ENCODE measurements at regions not wholly inside any gene's neighbourhood (a gene's known extent, or its start where the extent isn't known, plus 50 kb on each side); places are given as distances from the start of the nearest gene placed in this dataset.

DNA sequence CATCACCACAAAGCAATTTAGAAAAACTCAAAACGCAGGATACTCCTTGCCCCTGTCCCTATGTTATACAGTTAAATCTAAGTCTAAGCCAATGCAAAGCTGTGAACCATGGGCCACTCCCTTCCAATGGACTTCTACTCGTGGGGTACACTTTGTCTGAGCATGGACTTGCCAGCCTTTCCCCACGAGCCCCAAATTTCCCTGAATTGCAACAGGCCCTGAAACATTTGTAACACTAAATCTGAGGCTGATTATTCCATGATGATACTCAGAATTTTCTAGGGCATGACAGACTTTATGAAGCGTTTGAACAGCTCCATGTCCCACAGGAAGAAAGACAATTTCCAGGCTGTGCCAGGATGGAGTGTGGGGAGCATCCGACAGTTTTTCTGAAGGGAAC is 189.6 kb downstream of the TXNL1 start:
- TF ChIP-seq, protein P1, sequence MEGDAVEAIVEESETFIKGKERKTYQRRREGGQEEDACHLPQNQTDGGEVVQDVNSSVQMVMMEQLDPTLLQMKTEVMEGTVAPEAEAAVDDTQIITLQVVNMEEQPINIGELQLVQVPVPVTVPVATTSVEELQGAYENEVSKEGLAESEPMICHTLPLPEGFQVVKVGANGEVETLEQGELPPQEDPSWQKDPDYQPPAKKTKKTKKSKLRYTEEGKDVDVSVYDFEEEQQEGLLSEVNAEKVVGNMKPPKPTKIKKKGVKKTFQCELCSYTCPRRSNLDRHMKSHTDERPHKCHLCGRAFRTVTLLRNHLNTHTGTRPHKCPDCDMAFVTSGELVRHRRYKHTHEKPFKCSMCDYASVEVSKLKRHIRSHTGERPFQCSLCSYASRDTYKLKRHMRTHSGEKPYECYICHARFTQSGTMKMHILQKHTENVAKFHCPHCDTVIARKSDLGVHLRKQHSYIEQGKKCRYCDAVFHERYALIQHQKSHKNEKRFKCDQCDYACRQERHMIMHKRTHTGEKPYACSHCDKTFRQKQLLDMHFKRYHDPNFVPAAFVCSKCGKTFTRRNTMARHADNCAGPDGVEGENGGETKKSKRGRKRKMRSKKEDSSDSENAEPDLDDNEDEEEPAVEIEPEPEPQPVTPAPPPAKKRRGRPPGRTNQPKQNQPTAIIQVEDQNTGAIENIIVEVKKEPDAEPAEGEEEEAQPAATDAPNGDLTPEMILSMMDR (IDR thresholded peaks at IDR 0.05; ENCODE audit: low read length), result no peak
- no peak for TF ChIP-seq EZH2 (optimal IDR thresholded peaks at IDR 0.05; ENCODE audit: low read depth, low read length)

Measured in MM.1S (cell line).